Omental fat pad (tissue), 1 donor: ENCODE measurements at regions not wholly inside any gene's neighbourhood (a gene's known extent, or its start where the extent isn't known, plus 50 kb on each side); places are given as distances from the start of the nearest gene placed in this dataset.
"Not testable (repeated sequence)": the region's sequence is repeated elsewhere in the genome, so short reads cannot be mapped to it uniquely, and the experiment has no call there.

ENCODE experiments used
- ATAC-seq: fragments of 150-250 bp; one replicate; pipeline ENCODE4 v1.9.1; 2016; ENCODE audit warnings: mild to moderate bottlenecking, moderate library complexity; ENCODE audit not compliant: low FRiP score
- DNase-seq: peaks from one replicate; pipeline ENCODE4 v3.0.0-alpha.2; 2019; ENCODE audit warnings: low spot score

- not testable (repeated sequence) for ATAC-seq, DNase-seq
Observed at GRCh38 chr1:146883190-146883589, 54.9 kb upstream of the NBPF12 start.

GRCh38 chr1:146881096-146881495 lies 57.0 kb upstream of the NBPF12 start:
- not testable (repeated sequence) for ATAC-seq, DNase-seq

GRCh38 chr1:146863799-146864319 lies 74.3 kb upstream of the NBPF12 start:
- not testable (repeated sequence) for ATAC-seq, DNase-seq

DNA sequence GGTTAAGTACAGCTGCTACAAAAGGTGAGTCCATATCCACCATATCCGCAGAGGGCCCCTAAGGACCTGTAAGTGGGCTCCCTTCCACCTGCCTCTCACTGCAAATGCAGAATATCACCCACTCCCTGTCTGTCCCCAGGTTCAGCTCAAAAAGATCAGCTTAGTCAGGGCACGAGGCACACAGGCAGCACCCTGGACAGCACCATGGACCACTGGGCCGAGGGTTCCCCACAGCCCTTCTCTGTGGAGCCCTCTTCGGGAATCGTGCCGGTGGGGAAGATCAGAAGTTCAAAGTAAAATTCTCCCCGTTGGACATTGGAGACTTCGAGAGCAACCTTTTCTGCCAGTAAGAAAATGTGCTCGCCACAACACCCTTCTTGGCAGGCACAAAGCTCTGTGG lies 85.0 kb upstream of the NBPF12 start:
- not testable (repeated sequence) for DNase-seq, ATAC-seq

- not testable (repeated sequence) for DNase-seq, ATAC-seq
Observed at GRCh38 chr1:146850352-146850889, 87.7 kb upstream of the NBPF12 start.

GRCh38 chr1:146838725-146839124 lies 99.4 kb upstream of the NBPF12 start:
- ATAC-seq, DNase-seq: not testable (repeated sequence)

DNA sequence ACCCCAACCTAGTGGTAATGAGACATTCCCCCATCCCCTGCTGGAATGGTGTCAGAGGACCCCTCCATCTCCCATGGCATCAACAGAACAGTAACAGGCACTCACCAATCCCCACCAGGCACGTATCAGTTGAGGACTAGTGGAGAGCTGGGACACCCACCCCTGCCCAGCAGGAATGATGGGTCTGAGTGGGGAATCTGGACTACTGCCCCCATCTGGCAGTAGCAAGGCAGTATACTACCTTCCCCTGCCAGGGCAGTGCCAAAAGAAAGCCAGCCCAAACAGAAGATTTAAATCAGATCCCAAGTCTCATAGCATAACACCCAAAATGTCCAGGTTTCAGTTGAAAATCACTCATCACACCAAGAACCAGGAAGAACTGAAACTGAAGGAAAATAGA lies 111.2 kb upstream of the NBPF12 start:
- ATAC-seq, DNase-seq: not testable (repeated sequence)

DNA sequence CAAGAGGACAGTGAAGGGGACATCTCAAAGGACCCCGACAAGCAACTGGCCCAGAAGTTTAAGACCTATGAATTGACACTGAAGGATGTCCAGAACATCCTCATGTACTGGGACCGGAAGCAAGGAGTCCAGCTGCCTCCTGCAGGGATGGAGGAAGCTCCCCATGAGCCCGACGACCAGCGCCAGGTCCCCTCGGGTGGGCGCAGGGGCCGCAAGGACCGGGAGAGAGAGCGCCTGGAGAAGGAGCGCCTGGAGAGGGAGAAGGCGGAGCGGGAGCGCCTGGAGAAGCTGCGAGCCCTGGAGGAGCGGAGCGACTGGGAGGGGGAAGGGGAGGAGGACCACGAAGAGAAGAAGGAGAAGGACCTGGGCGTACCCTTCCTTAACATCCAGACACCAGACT lies 143.9 kb upstream of the NBPF12 start:
- ATAC-seq, DNase-seq: not testable (repeated sequence)

DNA sequence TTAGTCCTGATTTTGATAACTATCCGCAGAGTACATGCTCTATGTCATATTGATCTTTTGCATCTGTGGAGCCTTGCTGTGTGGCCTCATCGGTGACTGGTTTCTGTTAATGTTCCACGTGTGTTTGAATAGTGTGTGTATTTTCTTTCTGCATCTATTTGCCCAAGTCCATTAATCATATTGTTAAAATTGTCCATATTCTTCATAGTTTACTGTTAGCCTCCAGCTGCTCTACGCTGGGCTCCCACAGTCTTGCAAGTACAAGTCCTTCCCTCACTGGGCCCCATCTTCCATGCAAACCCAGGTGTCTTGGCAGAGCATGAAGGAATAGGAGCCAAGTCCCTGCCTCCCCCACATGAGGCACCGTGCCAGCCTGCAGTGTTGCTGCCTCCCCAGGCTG lies 145.4 kb upstream of the NBPF12 start:
- ATAC-seq, DNase-seq: not testable (repeated sequence)

- DNase-seq, ATAC-seq: not testable (repeated sequence)
Observed at GRCh38 chr1:146784212-146784940, 153.7 kb upstream of the NBPF12 start.

DNA sequence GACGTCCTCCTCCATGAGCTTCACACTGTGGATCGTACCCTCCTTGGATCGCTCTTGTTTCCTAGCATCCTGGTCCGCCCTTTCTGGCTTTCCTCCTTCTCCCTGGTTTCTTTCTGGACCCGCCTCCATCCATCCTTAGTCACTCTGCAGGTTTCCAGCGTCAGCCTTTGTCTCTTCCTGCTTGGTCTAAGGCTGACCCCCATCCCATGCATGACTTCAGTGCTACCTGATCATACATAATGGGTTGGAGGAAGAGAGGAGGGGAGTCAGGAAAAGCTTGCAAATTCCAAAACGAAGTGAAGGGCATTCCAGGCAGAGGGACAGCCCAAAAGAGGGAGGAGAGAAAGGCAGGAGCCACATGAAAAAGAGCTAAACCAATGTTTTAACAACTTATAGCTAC lies 156.9 kb upstream of the NBPF12 start:
- not testable (repeated sequence) for ATAC-seq, DNase-seq

- not testable (repeated sequence) for ATAC-seq, DNase-seq
Observed at GRCh38 chr1:146777826-146778602, 160.1 kb upstream of the NBPF12 start.

GRCh38 chr1:146774988-146775387 lies 163.1 kb upstream of the NBPF12 start:
- ATAC-seq: not testable (repeated sequence)

GRCh38 chr1:146774271-146774670 lies 163.9 kb upstream of the NBPF12 start:
- DNase-seq, ATAC-seq: not testable (repeated sequence)

More at GRCh38 chr1:146774988-146775387, 163.1 kb upstream of the NBPF12 start:
- not testable (repeated sequence) for DNase-seq

- not testable (repeated sequence) for ATAC-seq, DNase-seq
Observed at GRCh38 chr1:146771409-146771808, 166.7 kb upstream of the NBPF12 start.

GRCh38 chr1:146770998-146771397 lies 167.1 kb upstream of the NBPF12 start:
- not testable (repeated sequence) for ATAC-seq, DNase-seq

DNA sequence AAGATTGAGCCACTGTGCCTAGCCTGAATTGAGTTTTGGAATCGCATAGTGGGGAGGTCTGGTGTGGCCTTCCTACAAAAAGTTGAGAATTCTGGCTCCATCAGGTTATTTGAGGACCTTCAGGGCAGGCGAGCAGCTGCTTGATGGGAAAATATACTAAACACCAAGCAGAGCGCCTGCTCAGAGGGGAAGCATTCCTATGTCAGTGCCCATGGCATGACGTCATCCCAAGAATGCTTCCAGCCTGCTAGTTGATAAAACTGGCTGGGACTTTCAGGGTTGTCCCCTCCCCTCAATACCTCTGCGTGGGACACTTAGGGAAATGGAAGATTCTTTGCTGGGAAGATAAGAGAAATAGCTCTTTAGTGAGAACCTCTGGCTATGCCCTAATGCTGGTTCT lies 174.9 kb upstream of the NBPF12 start:
- DNase-seq, ATAC-seq: not testable (repeated sequence)

DNA sequence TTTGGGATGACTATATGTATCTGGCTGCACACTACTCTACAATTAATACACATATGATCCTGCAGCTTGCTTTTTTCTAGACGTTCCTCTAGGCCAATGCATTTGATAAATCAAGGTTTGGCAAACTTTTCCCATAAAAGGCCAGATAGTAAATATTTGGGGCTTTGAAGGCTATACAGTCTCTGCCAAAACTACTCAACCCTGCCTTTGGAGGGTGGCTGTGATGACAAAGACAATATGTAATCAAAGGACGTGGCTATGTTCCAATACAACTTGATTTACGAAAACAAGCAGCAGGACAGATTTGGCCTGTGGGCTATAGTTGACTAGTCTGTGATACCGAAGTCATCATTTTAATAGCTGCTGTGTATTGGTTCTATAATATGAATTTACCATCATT lies 181.3 kb upstream of the NBPF12 start:
- not testable (repeated sequence) for ATAC-seq, DNase-seq

DNA sequence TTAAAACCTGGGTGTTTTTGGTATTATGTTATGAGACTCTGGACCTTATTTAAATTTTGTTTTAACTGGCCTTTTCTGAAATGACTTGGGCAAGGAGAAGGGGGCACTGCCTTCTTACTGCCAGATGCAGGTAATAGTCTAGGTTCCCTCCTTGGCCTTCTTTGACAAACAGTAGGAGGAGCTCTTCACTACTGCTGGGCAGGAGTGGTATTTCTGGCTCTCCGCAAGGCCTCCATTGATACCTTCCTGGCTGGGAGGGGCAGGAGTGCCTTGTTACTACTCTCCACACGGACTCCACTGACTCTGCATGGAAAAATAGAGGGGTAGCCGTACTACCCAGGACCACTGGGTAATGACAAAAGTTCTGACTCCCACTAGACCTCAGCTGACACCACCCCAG lies 189.4 kb upstream of the NBPF12 start:
- ATAC-seq: not testable (repeated sequence)

More for the DNA sequence above, 189.4 kb upstream of the NBPF12 start:
- not testable (repeated sequence) for DNase-seq
